SK-N-MC (cell line): ENCODE measurements at regions not wholly inside any gene's neighbourhood (a gene's known extent, or its start where the extent isn't known, plus 50 kb on each side); places are given as distances from the start of the nearest gene placed in this dataset.

Experiments used
- EZH2 ChIP-seq: fragments of 200-600 bp; sonication (generic); IDR thresholded peaks from one replicate; pipeline ENCODE4 v1.6.1; 2017; ENCODE audit warnings: antibody characterized with exemption
- POLR2AphosphoS5 ChIP-seq: IDR thresholded peaks from 2 replicates; pipeline ENCODE4 v1.6.1; 2012; ENCODE audit warnings: mild to moderate bottlenecking, low read depth, low read length, borderline replicate concordance

DNA sequence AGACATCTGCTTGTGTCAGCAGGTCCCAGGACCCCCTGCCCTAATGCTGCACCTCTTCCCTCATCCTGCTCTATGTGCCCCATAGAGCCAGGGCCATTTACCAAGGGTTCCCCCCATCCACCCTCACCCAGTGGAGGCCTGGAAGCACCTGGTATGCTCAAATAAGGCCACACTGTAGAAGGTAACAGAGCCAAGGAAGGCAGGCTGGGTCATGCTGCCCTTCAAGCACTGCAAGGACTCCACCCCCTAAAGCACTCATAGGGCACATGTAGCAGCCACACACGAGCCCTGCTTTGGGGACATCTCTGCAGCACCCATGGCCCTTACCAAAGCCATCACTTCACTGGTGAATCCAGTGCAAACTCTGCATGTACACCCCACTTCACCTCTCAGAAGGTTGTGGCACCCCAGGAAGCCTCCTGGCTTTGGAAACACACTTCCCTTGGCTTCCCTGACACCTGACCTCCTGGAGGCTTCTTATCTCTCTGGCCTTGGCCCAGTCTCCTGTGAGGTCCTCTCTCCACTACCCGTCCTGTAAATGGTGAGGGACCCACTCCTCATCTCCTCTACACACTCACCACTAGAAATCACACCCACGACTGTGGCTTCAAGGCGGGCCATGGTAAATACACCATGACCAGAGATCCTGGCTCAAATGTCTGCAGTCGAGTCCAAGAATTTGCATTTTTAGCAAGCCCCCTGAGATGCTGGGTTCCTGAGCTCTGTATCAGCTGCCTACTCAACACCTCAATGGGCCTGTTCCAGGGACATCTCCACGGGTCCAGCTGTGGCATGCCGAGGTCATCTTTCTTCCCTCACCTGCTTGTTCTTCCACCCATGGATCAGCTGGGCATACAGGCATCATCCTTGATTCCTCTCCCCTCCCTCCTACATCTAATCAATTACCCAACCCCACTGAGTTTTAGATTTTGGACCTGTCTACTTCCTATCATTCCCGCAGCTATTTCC, 80.9 kb upstream of the DOCK9 start:
- TF ChIP-seq EZH2 (no peak), POLR2AphosphoS5 (no peak)
